Retina (tissue), 1 donor: ENCODE measurements at regions not wholly inside any gene's neighbourhood (a gene's known extent, or its start where the extent isn't known, plus 50 kb on each side); places are given as distances from the start of the nearest gene placed in this dataset.
"Not testable (repeated sequence)": the region's sequence is repeated elsewhere in the genome, so short reads cannot be mapped to it uniquely, and the experiment has no call there.

Experiments
- DNase-seq: peaks from one replicate; pipeline ENCODE4 v3.0.0-alpha.2; 2016

GRCh38 chr18:58805467-58806187 is 59.0 kb upstream of the ZNF532 start:
- peak; percentile 76 for DNase-seq

- DNase-seq = no peak
These were observed 57.6 kb upstream of the ZNF532 start for GRCh38 chr18:58806826-58807714.

DNA sequence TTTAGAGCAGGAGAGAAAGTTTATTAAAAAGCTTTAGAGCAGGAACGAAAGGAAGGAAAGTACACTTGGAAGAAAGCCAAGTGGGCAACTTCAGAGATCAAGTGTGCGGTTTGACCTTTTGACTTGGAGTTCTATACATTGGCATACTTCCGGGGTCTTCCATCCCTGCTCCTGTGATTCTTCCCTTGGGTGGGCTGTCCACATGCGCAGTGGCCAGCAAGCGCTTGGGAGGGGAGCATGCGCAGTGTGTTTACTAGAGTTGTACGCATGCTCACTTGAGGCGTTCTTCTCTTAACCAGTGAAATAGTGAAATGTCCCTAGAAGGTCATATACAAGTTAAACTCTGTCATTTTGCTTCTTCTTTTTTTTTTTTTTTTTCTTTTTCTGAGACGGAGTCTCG is 56.9 kb upstream of the ZNF532 start:
- DNase-seq = no peak

DNA sequence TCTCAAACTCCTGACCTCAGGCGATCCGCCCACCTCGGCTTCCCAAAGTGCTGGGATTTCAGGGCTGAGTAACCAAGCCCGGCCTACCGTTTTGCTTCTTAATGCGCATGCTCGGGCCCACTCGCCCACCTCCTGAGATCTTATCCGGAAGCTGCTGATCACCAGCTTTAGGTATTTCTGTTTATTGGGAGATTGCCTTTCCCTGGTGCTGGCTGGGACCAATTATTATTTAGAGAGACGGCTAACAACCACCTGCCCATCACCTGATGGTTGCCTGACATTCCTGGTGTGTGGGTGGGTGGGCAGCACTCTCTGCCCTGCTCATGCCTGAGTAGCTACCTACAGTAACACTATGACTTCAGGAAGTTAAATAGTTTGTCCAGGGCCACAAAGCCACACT is 56.3 kb upstream of the ZNF532 start:
- DNase-seq = no peak

DNA sequence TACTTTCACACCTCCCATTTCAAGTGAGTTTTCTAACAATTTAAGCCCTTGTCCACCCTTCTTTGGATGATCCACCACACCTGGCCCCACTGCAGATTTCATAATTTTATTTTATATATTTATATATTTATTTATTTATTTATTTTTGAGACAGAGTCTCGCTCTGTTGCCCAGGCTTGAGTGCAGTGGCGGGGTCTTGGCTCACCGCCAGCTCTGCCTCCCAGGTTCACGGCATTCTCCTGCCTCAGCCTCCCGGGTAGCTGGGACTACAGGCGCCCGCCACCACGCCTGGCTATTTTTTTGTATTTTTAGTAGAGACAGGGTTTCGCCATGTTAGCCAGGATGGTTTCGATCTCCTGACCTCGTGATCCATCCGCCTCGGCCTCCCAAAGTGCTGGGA is 52.8 kb upstream of the ZNF532 start:
- not testable (repeated sequence) for DNase-seq

- no peak for DNase-seq
These were observed 51.6 kb upstream of the ZNF532 start for GRCh38 chr18:58813105-58813504.

DNA sequence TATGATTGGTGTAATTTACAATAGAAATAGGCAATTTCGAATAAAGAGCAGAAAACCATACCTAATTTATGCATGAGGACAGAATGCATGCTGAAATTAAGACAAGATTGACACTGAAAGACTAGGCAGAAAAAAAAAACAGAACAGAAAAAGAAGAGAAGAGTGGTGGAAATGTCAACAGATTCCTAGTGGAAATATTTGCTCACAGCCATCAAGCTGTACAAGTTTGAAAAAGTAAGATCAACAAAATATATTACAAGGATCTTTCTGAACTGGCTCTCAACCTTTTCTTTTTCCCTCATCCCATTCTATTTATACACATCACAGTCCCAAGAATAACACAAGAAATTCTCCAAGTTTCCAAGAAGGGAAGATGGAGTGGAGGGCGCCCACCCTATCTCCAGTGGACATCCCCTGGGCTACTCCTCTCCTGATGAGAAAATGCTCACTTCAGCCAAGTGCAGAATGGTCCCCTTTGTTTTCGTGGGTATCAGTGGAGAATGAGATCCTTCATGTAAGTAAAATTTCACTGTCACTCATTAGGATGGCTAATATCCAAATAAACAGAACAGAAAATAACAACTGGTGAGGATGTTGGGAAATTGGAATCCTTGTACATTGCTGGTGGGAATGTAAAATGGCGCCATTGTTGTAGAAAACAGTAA is 51.0 kb upstream of the ZNF532 start:
- DNase-seq = no peak

DNA sequence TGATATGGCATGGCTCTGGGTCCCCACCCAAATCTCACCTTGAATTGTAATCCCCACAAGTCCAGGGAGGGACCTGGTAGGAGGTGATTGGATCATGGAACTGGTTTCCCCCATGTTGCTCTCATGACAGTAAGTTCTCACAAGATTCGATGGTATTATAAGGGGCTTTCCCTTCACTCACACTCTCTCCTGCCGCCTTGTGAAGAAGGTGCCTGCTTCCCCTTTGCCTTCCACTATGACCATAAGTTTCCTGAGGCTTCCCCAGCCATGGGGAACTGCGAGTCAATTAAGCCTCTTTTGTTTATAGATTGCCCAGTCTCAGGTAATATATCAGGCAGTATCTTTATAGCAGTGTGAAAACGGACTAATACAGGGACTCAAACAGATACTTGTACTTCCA is 50.4 kb upstream of the ZNF532 start:
- no peak for DNase-seq
